H4 (cell line): ENCODE measurements at regions not wholly inside any gene's neighbourhood (a gene's known extent, or its start where the extent isn't known, plus 50 kb on each side); places are given as distances from the start of the nearest gene placed in this dataset.
"Not testable (repeated sequence)": the region's sequence is repeated elsewhere in the genome, so short reads cannot be mapped to it uniquely, and the experiment has no call there.

Experiments
- DNase-seq: peaks from one replicate; pipeline ENCODE4 v3.0.0-alpha.2; 2015; ENCODE audit warnings: low spot score

- DNase-seq = no peak
These were observed 51.1 kb upstream of the NUDT6 start for GRCh38 chr4:122973465-122973864.

- DNase-seq = no peak
These were observed 53.7 kb upstream of the NUDT6 start for GRCh38 chr4:122976111-122976510.

GRCh38 chr4:122977103-122977502 is 54.7 kb upstream of the NUDT6 start:
- DNase-seq = no peak

DNA sequence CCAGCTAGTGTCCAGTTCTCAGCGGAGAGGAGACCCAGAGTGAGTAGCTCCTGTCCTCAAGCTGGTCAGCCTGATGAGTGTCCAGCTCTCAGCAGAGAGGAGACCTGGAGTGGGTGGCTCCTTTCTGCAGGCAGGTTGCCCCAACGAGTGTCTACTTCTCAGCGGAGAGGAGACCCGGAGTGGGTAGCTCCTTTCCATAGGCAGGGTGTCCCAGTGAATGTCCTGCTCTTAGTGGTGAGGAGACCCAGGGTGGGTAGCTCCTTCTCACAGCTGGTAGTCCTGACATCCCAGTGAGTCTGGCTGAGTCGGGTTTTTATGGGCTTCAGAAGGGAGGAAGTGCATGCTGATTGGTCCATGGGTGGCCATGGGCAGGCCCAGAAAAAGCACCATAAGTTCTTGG is 55.7 kb upstream of the NUDT6 start:
- no peak for DNase-seq

DNA sequence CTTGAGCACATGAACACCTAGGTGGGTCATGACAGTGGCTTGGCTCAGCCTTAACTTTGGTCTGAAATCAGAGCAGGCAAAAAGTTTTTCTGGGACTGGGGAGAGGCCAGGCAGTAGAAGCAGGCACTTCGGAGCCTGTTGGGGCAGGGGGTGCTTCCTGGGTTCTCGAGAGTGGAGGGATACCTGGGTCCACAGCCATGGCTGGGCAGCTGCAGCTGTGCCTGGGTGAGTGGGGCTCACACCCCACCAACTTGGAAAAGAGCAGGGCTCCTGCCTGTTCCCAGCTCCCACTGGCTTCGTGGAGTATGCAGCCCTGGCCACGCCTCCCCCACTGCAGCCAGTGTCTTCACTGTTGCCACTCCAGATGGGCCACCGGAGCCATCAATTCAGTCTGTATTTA is 56.4 kb upstream of the NUDT6 start:
- DNase-seq = no peak

DNA sequence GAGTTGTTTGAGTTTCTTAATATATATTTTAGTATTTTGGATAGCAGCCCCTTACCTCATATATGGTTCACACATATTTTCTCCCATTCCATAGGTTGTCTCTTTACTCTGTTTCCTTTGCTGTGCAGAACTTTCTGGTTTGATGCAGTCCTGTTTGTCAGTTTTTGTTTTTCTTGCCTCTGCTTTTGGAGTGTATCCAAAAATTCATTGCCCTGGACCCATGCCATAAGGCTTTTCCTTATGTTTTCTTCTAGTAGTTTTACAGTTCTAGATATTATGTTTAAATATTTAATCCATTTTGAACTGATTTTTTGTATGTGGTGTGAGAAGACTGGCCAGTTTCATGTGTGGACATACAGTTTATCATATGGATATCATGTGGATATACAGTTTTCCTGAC is 58.5 kb upstream of the NUDT6 start:
- no peak for DNase-seq

- DNase-seq = no peak
These were observed 66.3 kb upstream of the NUDT6 start for GRCh38 chr4:122988696-122989095.

DNA sequence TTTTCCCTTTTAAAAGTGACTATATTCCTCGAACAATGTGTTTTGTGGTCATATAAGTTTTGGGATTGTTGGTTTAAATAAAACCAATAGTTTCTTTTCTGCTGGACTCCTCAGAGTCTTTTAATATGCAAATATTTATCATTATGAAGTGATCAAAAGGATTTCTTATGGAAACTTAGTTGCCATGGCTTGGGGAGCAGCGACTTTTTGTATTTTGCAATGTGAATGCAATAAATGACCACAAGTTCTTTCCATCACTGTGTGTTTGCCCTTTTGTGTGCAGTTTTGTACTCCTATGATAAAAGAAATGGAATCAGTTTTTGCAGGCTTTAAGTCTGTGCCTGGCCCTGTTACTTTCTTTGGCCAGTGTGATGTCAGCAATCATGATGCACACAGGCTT is 68.5 kb upstream of the NUDT6 start:
- DNase-seq = no peak

DNA sequence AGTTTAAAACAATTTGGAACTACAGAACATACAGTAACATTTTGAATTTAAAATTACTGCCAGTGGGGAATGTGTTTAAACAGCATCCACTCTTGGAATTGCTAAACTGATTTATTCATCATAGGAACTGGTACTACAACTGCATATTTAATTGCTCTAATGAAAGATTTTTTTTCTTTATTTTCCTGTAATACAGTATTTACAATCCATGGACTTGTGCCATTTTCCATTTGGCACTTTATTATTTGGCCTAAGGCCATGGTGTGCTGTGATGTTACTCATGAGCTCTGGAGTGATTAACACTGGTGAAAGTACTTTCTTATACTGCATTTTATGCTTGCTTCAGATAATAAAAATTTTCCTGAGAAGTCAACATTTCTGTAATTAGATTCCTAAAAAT is 69.7 kb upstream of the NUDT6 start:
- no peak for DNase-seq

GRCh38 chr4:122992641-122993040 is 70.2 kb upstream of the NUDT6 start:
- no peak for DNase-seq

- no peak for DNase-seq
These were observed 74.0 kb upstream of the NUDT6 start for GRCh38 chr4:122996350-122996749.

DNA sequence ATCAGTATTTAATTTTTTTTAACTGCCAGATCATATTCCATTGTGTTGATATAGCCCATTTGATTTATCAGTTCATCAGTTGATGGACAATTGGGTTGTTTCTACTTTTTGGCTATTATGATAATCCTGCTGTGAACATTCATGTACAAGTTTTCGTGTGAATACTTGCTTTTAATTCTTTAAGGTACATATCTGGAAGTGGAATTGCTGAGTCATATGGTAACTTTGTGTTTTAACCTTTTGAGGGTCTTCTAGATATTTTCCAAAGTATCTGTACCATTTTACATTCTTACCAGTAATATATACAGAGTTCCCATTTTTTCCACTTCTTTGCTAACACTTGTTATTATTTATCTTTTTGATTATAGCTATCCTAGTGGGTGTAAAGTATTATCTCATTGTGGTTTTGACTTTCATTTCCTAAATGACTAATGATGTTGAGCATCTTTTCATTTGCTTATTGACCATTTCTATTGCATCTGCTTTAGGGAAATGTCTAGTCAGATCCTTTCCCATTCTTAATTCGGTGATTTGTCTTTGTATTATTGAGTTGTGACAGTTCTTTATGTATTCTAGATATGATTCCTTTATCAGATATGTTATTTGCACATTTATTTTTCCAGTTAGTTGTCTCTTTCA is 75.2 kb upstream of the NUDT6 start:
- no peak for DNase-seq

GRCh38 chr4:123004079-123004478 is 81.7 kb upstream of the NUDT6 start:
- DNase-seq = not testable (repeated sequence)

- not testable (repeated sequence) for DNase-seq
These were observed 82.7 kb upstream of the NUDT6 start for GRCh38 chr4:123005126-123005525.

DNA sequence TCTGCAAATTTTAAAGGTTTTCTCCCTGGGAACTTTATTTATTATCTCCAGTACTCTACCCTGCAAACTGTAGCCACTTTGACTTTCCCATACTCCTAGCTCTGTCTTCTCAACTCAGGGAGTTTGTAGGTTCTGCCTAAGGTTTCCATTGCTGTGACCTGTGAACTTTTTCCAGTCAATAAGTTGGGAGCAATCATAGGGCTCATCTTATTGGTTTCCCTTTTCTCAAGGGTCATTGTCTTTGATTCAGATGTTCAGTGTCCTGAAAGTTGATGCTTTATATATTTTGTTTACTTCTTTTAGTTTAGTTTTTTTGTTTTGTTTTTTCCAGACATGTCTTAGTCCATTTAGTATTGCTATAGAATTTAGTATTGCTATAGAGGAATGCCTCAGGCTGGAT is 85.3 kb upstream of the NUDT6 start:
- DNase-seq = no peak

DNA sequence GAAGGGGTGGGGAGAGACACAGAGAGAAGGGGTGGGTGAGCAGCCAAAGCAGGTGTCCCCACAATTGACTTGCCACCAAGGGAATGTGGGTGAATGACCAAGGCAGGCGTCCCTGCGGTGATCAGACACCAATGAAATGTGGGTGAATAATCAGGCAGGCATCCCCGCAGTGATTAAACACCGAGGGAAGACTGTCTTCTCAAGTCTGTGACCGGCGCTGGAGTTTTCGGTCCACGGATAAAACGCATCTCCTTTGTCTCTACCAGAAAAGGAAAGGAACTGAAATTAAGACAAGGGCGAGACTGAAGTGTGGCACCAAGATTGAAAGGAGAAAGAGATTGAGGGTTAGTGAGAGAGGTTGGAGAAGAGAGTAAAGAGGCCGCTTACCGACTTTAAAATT is 90.0 kb upstream of the NUDT6 start:
- not testable (repeated sequence) for DNase-seq

DNA sequence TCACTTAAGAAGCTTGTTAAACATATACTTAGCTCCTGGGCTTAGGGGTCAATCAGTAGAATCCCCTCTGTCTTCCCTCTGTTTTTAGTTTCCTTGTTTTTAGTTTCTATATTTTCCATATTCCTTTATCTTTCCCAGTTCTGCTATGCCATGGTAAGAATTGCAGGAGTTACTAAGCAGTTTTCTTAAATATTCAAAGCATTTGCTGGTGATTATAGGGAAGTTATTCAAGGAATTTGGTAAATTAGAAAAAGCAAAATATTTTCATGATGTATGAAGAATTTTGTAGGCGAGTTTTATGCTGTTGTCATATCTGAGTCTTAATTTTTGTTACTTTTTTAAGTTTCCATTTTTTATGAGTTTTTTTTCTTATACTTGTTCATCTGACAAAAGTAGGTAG is 91.6 kb upstream of the NUDT6 start:
- DNase-seq = no peak

DNA sequence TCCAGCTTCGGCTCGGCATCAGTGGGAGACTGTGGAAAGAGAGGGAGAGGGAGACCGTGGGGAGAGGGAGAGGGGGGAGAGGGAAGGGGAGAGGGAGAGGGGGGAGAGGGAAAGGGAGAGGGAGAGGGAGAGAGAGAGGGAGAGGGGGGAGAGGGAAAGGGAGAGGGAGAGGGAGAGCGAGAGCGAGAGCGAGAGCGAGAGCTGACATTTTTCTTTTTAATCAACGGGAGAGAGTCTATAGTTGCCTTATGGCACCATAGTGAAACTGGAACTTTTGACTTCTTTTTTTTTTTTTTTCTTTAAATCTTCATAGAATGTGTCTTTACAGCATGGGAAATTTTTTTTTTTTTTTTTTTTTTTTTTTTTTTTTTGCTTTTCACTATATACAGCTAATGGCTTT is 94.7 kb upstream of the NUDT6 start:
- DNase-seq = no peak

GRCh38 chr4:123017636-123018395 is 95.4 kb upstream of the NUDT6 start:
- no peak for DNase-seq

GRCh38 chr4:123018396-123018775 is 96.0 kb upstream of the NUDT6 start:
- no peak for DNase-seq

DNA sequence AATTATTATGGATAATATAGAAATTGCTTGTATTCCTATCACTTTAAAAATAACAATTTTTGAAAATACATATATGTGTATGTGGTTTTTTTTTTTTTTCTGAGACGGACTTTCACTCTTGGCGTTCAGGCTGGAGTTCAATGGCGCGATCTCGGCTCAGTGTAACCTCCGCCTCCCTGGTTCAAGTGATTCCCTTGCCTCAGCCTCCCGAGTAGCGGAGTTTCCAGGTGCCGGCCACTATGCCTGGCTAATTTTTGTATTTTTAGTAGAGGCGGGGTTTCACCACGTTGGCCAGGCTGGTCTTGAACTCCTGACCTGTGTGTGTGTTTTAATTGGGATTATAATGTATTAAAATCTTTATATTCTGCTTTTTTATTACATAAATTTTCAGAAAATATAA is 97.9 kb upstream of the NUDT6 start:
- DNase-seq = no peak

- DNase-seq = no peak
These were observed 101.2 kb upstream of the NUDT6 start for GRCh38 chr4:123023647-123024046.

DNA sequence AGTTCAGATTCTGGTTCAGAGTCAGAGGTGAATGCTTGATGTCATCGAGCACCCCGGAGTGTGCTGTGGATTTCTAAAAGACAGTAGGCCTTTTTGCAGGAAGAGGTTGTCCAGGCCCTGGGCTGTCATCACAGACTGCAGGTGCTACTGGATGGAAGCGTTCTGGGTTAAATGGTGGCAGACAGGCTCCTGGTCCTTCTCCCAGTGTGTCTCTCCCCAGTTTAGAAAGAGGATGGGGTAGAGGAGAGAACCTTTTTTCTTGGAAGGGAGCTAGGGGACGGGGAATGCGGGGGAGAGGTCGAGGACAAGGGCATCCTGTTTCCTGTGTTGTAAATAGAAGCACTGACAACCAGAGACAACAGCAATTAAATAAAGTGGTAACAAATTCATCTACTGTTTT is 102.3 kb upstream of the NUDT6 start:
- DNase-seq = no peak

DNA sequence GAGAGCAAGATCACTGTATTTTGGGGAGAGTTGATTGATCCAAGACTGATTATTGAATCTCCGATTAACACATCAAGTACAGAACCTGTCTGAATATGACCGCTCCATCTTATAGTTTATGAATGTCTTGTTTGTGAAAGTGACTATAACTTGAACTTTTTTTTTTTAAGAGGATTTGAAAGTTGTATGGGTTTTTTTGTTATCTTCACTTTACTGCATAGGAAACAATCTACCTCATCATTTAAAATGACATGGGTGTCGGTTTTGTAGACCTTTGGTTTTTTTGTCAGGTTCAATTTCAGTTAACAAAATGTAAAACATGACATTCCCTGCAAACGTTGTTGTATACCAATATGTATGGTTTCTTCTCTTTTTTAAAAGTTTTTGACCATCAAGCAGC is 103.0 kb upstream of the NUDT6 start:
- DNase-seq = no peak
